Thyroid gland (tissue), 4 donors: ENCODE measurements at regions not wholly inside any gene's neighbourhood (a gene's known extent, or its start where the extent isn't known, plus 50 kb on each side); places are given as distances from the start of the nearest gene placed in this dataset.

Source experiments
- DNase-seq, 2 donors: peaks; one replicate each; pipeline ENCODE4 v3.0.0-alpha.2; 2019
- H3K27ac ChIP-seq, 3 donors: fragments of 200-600 bp; sonication (generic); 1 replicate in 2 of 3; 2 replicates in 1 of 3; pipeline ENCODE4 v1.5.1; 2016 to 2019; ENCODE audit warnings: mild to moderate bottlenecking in 1 of 3, moderate library complexity in 1 of 3
- H3K27me3 ChIP-seq: fragments of 200-600 bp; sonication (generic); one replicate; pipeline ENCODE4 v1.5.1; 2019
- H3K36me3 ChIP-seq, 2 donors: fragments of 200-600 bp; sonication (generic); one replicate each; pipeline ENCODE4 v1.5.1; 2016 to 2019
- H3K4me1 ChIP-seq, 2 donors: fragments of 200-600 bp; sonication (generic); one replicate each; pipeline ENCODE4 v1.5.1; 2017 to 2019
- H3K4me3 ChIP-seq, 3 donors: fragments of 200-600 bp; sonication (generic); replicated peaks in 1 of 3; 1 replicate in 2 of 3; 2 replicates in 1 of 3; pipeline ENCODE4 v1.5.1; 2016; ENCODE audit warnings: mild to moderate bottlenecking in 1 of 3
- H3K9me3 ChIP-seq: fragments of 200-600 bp; sonication (generic); one replicate; pipeline ENCODE4 v1.5.1; 2017
- CTCF ChIP-seq, 6 experiments: fragments of 200-600 bp in 3 of 6; fragments of 450-650 bp in 3 of 6; sonication (generic) in 3 of 6; IDR thresholded peaks; one replicate each; pipeline ENCODE4 v1.5.1; 2016 to 2019; ENCODE audit warnings: antibody characterized with exemption in 6 of 6, mild to moderate bottlenecking in 2 of 6, inconsistent platforms in 1 of 6, moderate library complexity in 1 of 6
- POLR2A ChIP-seq, 2 donors: fragments of 450-650 bp; IDR thresholded peaks; one replicate each; pipeline ENCODE4 v1.6.1; 2017; ENCODE audit warnings: antibody characterized with exemption in 2 of 2, mild to moderate bottlenecking in 2 of 2, moderate library complexity in 1 of 2
- WGBS, 2 donors: methylation state at CpG; one replicate each; pipeline ENCODE4 v1.1.5; 2017; 5-methylcytosine and 5-hydroxymethylcytosine counted together
- intact Hi-C: fragments of 100-400 bp; cut with DNase I; formaldehyde crosslinking; loops from one replicate; pipeline ENCODE4 v1.15.1; 2023

GRCh38 chr6:43874814-43875590, 105.0 kb downstream of the VEGFA start:
- no peak for TF ChIP-seq CTCF (IDR thresholded peaks at IDR 0.05)
- no peak for TF ChIP-seq POLR2A (IDR thresholded peaks at IDR 0.05)
- intact Hi-C loops, result no loop called here
- H3K36me3 ChIP-seq, result no peaks in the 10 kb centered on the region
- 70 to 80% methylated on average over 3 to 4 of the region's 4 CpGs for WGBS, 2 donors
- DNase-seq, result no peak
- peaks cover 85 to 94% of the 10 kb centered on the region in 2 donors for H3K4me1 ChIP-seq
- no peaks in the 10 kb centered on the region for H3K27me3 ChIP-seq
- H3K27ac ChIP-seq, result peak overlapping the region; percentile 79 to 89 (median 81)
- H3K4me3 ChIP-seq, result no peak overlapping the region
- H3K9me3 ChIP-seq, result no peaks in the 10 kb centered on the region

- Histone ChIP-seq H3K36me3 (no peaks in the 10 kb centered on the region), H3K27ac (peak overlapping the region; percentile 81 to 89 (median 88)), H3K9me3 (no peaks in the 10 kb centered on the region), H3K27me3 (no peaks in the 10 kb centered on the region), H3K4me1 (peaks cover 85 to 94% of the 10 kb centered on the region in 2 donors), H3K4me3 (no peak overlapping the region)
- peak in 1 of 2 donors; percentile 57 for TF ChIP-seq POLR2A (IDR thresholded peaks at IDR 0.05)
- no peak for TF ChIP-seq CTCF (IDR thresholded peaks at IDR 0.05)
- peak; percentile 92 to 94 for DNase-seq
- intact Hi-C loops, result no loop called here
- WGBS, 2 donors, result 44 to 56% methylated on average over 3 of the region's 3 CpGs
Measured at GRCh38 chr6:43873806-43874714, 104.0 kb downstream of the VEGFA start.

GRCh38 chr6:43871933-43872332, 101.9 kb downstream of the VEGFA start:
- Histone ChIP-seq H3K27ac (peak overlapping the region; percentile 81 to 89 (median 88)), H3K4me1 (peaks cover 92 to 95% of the 10 kb centered on the region in 2 donors), H3K36me3 (no peaks in the 10 kb centered on the region), H3K27me3 (no peaks in the 10 kb centered on the region), H3K9me3 (no peaks in the 10 kb centered on the region), H3K4me3 (no peak overlapping the region)
- DNase-seq, result peak; percentile 91 to 93
- 39 to 42% methylated on average over 4 of the region's 4 CpGs for WGBS, 2 donors
- intact Hi-C loops, result no loop called here
- TF ChIP-seq CTCF (IDR thresholded peaks at IDR 0.05), result peak in 4 of 6 experiments; percentile 9 to 50 (median 33)
- TF ChIP-seq POLR2A (IDR thresholded peaks at IDR 0.05), result peak in 1 of 2 donors; percentile 20

GRCh38 chr6:43871284-43871683, 101.3 kb downstream of the VEGFA start:
- Histone ChIP-seq H3K27ac (peak overlapping the region; percentile 66 to 89 (median 80)), H3K36me3 (no peaks in the 10 kb centered on the region), H3K4me1 (peaks cover 90 to 95% of the 10 kb centered on the region in 2 donors), H3K9me3 (no peaks in the 10 kb centered on the region), H3K27me3 (no peaks in the 10 kb centered on the region), H3K4me3 (no peak overlapping the region)
- 74 to 79% methylated on average over 1 of the region's 1 CpG for WGBS, 2 donors
- intact Hi-C loops, result no loop called here
- DNase-seq, result no peak
- TF ChIP-seq CTCF (IDR thresholded peaks at IDR 0.05), result no peak
- no peak for TF ChIP-seq POLR2A (IDR thresholded peaks at IDR 0.05)
